Activated T-cell treated with anti-CD3 and anti-CD28 coated beads for 4 hours (primary cell): ENCODE measurements at regions not wholly inside any gene's neighbourhood (a gene's known extent, or its start where the extent isn't known, plus 50 kb on each side); places are given as distances from the start of the nearest gene placed in this dataset.

Experiments
- DNase-seq: peaks from one replicate; pipeline ENCODE4 v3.0.0-alpha.2; 2020

GRCh38 chr3:118550556-118550955, 484.1 kb downstream of the IGSF11 start:
- no peak for DNase-seq

GRCh38 chr3:118554148-118554838, 480.4 kb downstream of the IGSF11 start:
- no peak for DNase-seq

GRCh38 chr3:118556983-118557382, 477.7 kb downstream of the IGSF11 start:
- DNase-seq: no peak

- no peak for DNase-seq
Observed at GRCh38 chr3:118557513-118557912, 477.1 kb downstream of the IGSF11 start.

GRCh38 chr3:118559286-118559685, 475.4 kb downstream of the IGSF11 start:
- DNase-seq: no peak

- no peak for DNase-seq
Observed at GRCh38 chr3:118564800-118565199, 469.8 kb downstream of the IGSF11 start.

- DNase-seq: no peak
Observed at GRCh38 chr3:118573912-118574311, 460.7 kb downstream of the IGSF11 start.

- DNase-seq: no peak
Observed at GRCh38 chr3:118577055-118577777, 457.4 kb downstream of the IGSF11 start.

GRCh38 chr3:118578559-118578958, 456.1 kb downstream of the IGSF11 start:
- DNase-seq: no peak

GRCh38 chr3:118587037-118587741, 447.5 kb downstream of the IGSF11 start:
- DNase-seq: no peak

- no peak for DNase-seq
Observed at GRCh38 chr3:118587847-118588246, 446.8 kb downstream of the IGSF11 start.

GRCh38 chr3:118593277-118593670, 441.4 kb downstream of the IGSF11 start:
- no peak for DNase-seq

GRCh38 chr3:118597184-118597583, 437.5 kb downstream of the IGSF11 start:
- DNase-seq: no peak

GRCh38 chr3:118607915-118608820, 426.5 kb downstream of the IGSF11 start:
- DNase-seq: no peak

GRCh38 chr3:118618247-118619040, 416.2 kb downstream of the IGSF11 start:
- no peak for DNase-seq

- DNase-seq: no peak
Observed at GRCh38 chr3:118626453-118626852, 408.2 kb downstream of the IGSF11 start.

GRCh38 chr3:118628704-118629341, 405.8 kb downstream of the IGSF11 start:
- no peak for DNase-seq

GRCh38 chr3:118629821-118630220, 404.8 kb downstream of the IGSF11 start:
- DNase-seq: no peak

- no peak for DNase-seq
Observed at GRCh38 chr3:118635711-118636110, 398.9 kb downstream of the IGSF11 start.

- no peak for DNase-seq
Observed at GRCh38 chr3:118636841-118637240, 397.8 kb downstream of the IGSF11 start.

GRCh38 chr3:118637846-118638245, 396.8 kb downstream of the IGSF11 start:
- no peak for DNase-seq
